ENCODE measurements at regions not wholly inside any gene's neighbourhood (a gene's known extent, or its start where the extent isn't known, plus 50 kb on each side); places are given as distances from the start of the nearest gene placed in this dataset.

DNA sequence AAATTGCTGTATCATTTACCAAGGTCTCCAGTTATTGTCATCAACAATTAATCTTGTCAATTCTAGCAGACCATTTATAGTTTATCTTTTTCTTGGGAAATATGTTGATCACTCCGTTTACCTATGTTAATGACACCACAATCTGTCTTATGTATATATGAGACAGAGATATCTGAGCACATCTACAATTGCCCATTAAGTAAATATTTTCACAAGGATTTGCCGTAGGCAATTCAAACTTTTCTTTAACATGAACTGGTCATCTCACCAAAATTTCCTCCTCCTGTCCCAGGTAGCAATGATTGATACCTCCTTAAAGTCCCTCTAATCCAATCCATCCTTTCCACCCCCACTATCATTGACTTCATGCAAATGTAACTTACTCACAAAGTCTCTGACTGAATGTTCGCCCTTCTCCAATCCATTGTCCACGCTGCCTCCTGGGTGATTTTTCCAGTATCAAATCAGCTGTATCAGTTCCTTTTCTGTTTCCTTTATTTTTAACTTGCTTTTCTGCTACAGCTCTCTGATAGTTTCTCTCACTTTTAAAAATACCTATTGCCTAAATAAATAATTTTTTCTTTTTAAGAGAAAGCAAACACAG, 138.3 kb downstream of the GNAT3 start:
- Histone ChIP-seq H3K27me3 (ENCODE audit: insufficient read depth, low read depth, severe bottlenecking) (no peaks in the 10 kb centered on the region), H3K27ac (no peak overlapping the region), H3K4me3 (ENCODE audit: low read depth, low read length) (no peak overlapping the region), H3K9me3 (ENCODE audit: severe bottlenecking) (peaks cover 3% of the 10 kb centered on the region), H3K36me3 (no peaks in the 10 kb centered on the region)
- TF ChIP-seq, protein P1, sequence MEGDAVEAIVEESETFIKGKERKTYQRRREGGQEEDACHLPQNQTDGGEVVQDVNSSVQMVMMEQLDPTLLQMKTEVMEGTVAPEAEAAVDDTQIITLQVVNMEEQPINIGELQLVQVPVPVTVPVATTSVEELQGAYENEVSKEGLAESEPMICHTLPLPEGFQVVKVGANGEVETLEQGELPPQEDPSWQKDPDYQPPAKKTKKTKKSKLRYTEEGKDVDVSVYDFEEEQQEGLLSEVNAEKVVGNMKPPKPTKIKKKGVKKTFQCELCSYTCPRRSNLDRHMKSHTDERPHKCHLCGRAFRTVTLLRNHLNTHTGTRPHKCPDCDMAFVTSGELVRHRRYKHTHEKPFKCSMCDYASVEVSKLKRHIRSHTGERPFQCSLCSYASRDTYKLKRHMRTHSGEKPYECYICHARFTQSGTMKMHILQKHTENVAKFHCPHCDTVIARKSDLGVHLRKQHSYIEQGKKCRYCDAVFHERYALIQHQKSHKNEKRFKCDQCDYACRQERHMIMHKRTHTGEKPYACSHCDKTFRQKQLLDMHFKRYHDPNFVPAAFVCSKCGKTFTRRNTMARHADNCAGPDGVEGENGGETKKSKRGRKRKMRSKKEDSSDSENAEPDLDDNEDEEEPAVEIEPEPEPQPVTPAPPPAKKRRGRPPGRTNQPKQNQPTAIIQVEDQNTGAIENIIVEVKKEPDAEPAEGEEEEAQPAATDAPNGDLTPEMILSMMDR (IDR thresholded peaks at IDR 0.05; ENCODE audit: low read depth, low read length) = no peak
- no peak for DNase-seq

GRCh38 chr7:80372415-80372814, 139.4 kb downstream of the GNAT3 start:
- no peak overlapping the region for H3K4me3 ChIP-seq (ENCODE audit: low read depth, low read length)
- H3K36me3 ChIP-seq = no peaks in the 10 kb centered on the region
- H3K9me3 ChIP-seq (ENCODE audit: severe bottlenecking) = peaks cover 3% of the 10 kb centered on the region
- DNase-seq = no peak
- no peaks in the 10 kb centered on the region for H3K27me3 ChIP-seq (ENCODE audit: insufficient read depth, low read depth, severe bottlenecking)
- H3K27ac ChIP-seq = no peak overlapping the region
- TF ChIP-seq, protein P1 (IDR thresholded peaks at IDR 0.05; ENCODE audit: low read depth, low read length) = no peak

DNA sequence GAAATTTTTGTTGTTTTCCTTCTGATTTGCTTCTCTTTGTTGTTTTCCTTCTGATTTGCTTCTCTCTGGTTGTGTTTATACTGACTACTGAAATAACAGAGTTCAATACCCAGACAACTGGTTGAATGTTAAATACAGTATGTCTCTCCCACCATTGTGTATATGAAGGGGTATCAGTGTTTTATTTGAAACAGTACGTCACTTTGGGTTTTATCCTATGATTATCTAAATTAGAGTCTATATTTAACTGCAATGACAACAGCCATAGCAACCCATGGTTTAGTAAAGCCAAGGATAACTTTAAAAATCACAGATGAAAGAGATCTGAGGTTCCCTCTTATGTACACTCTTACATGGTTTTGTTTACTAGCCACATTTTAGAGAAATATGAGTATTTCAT, 141.3 kb downstream of the GNAT3 start:
- TF ChIP-seq, protein P1 (IDR thresholded peaks at IDR 0.05; ENCODE audit: low read depth, low read length) = no peak
- H3K27ac ChIP-seq = no peak overlapping the region
- no peak overlapping the region for H3K4me3 ChIP-seq (ENCODE audit: low read depth, low read length)
- no peaks in the 10 kb centered on the region for H3K27me3 ChIP-seq (ENCODE audit: insufficient read depth, low read depth, severe bottlenecking)
- no peak for DNase-seq
- no peaks in the 10 kb centered on the region for H3K36me3 ChIP-seq
- no peaks in the 10 kb centered on the region for H3K9me3 ChIP-seq (ENCODE audit: severe bottlenecking)

DNA sequence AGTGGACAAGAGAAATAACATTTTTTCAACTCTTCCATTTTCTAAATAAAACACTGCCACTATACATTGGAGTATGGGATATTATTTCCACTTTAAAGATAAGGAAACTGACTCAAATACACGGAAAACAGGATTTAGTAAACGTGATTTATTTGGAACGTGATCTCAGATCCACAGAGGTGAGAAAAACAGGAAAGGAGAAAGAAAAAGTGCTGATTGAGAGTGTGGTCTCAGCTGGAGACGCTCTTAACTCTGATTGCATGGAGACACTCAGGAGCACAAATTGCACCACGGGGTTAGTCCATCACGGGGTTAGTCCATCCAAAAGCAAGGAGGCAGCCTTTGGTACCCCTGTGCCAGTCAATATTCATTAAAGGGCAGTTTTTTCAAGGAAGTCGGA, 142.5 kb downstream of the GNAT3 start:
- Histone ChIP-seq H3K9me3 (ENCODE audit: severe bottlenecking) (no peaks in the 10 kb centered on the region), H3K27me3 (ENCODE audit: insufficient read depth, low read depth, severe bottlenecking) (no peaks in the 10 kb centered on the region), H3K4me3 (ENCODE audit: low read depth, low read length) (no peak overlapping the region), H3K27ac (no peak overlapping the region), H3K36me3 (no peaks in the 10 kb centered on the region)
- TF ChIP-seq, protein P1 (IDR thresholded peaks at IDR 0.05; ENCODE audit: low read depth, low read length) = no peak
- DNase-seq = no peak

DNA sequence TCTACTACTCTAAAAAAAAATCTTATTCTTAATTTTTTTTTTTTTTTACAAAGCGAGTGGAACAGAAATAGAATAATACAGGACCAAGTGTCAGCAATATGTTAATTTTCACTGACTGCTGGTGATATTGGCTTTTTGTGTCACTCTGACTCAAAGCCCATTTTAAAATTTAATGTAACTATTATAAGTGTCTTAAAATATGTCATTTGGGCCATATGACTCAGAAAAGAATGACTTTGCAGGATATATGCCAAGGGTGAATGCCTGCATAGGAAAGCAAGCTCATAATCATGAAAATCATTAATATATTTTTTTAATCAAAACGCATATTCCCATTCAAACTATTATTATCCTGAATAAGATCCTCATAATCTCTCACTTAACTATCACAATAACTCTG, 149.2 kb downstream of the GNAT3 start:
- TF ChIP-seq, protein P1 (IDR thresholded peaks at IDR 0.05; ENCODE audit: low read depth, low read length) = no peak
- no peak for DNase-seq
- Histone ChIP-seq H3K27ac (no peak overlapping the region), H3K9me3 (ENCODE audit: severe bottlenecking) (no peaks in the 10 kb centered on the region), H3K36me3 (no peaks in the 10 kb centered on the region), H3K27me3 (ENCODE audit: insufficient read depth, low read depth, severe bottlenecking) (no peaks in the 10 kb centered on the region), H3K4me3 (ENCODE audit: low read depth, low read length) (no peak overlapping the region)

GRCh38 chr7:80362010-80362618, 149.8 kb downstream of the GNAT3 start:
- TF ChIP-seq, protein P1 (IDR thresholded peaks at IDR 0.05; ENCODE audit: low read depth, low read length) = no peak
- no peak for DNase-seq
- Histone ChIP-seq H3K27ac (no peak overlapping the region), H3K36me3 (no peaks in the 10 kb centered on the region), H3K27me3 (ENCODE audit: insufficient read depth, low read depth, severe bottlenecking) (no peaks in the 10 kb centered on the region), H3K4me3 (ENCODE audit: low read depth, low read length) (no peak overlapping the region), H3K9me3 (ENCODE audit: severe bottlenecking) (no peaks in the 10 kb centered on the region)

All from WERI-Rb-1 (cell line).